ENCODE measurements at regions not wholly inside any gene's neighbourhood (a gene's known extent, or its start where the extent isn't known, plus 50 kb on each side); places are given as distances from the start of the nearest gene placed in this dataset.

- CTCF ChIA-PET: interaction anchor here (0.6 to 1.1 kb wide), 2 partner anchors 30 to 42 kb away, joined by 3 read pairs; no protein-coding TSS in a partner anchor
- no peaks in the 10 kb centered on the region for H3K36me3 ChIP-seq (ENCODE audit: control insufficient read depth, insufficient read depth, low read length)
- H3K4me3 ChIP-seq (ENCODE audit: low read depth, low read length): no peak overlapping the region
- DNase-seq (ENCODE audit: low read depth): no peak
- POLR2A ChIA-PET: interaction anchor here (1.6 kb wide), 1 partner anchor 16 kb away, joined by 5 read pairs; no protein-coding TSS in a partner anchor
- H3K27me3 ChIP-seq (ENCODE audit: control insufficient read depth, insufficient read depth, low read length): no peaks in the 10 kb centered on the region
- TF ChIP-seq CTCF (IDR thresholded peaks at IDR 0.05; ENCODE audit: insufficient read depth, low read depth, low read length): no peak
Observed at GRCh38 chr2:217694291-217694690, 308.5 kb downstream of the TNS1 start.

- Histone ChIP-seq H3K4me3 (ENCODE audit: low read depth, low read length) (no peak overlapping the region), H3K36me3 (ENCODE audit: control insufficient read depth, insufficient read depth, low read length) (no peaks in the 10 kb centered on the region), H3K27me3 (ENCODE audit: control insufficient read depth, insufficient read depth, low read length) (no peaks in the 10 kb centered on the region)
- POLR2A ChIA-PET: no interaction called here
- CTCF ChIA-PET: interaction anchor here (0.8 to 2.1 kb wide), 5 partner anchors 20 to 142 kb away, joined by 3 to 8 read pairs (median 3); no protein-coding TSS in a partner anchor
- TF ChIP-seq CTCF (IDR thresholded peaks at IDR 0.05; ENCODE audit: insufficient read depth, low read depth, low read length): no peak
- DNase-seq (ENCODE audit: low read depth): no peak
Observed at GRCh38 chr2:217693363-217693762, 309.4 kb downstream of the TNS1 start.

GRCh38 chr2:217691920-217692666 is 310.7 kb downstream of the TNS1 start:
- Histone ChIP-seq H3K4me3 (ENCODE audit: low read depth, low read length) (no peak overlapping the region), H3K36me3 (ENCODE audit: control insufficient read depth, insufficient read depth, low read length) (no peaks in the 10 kb centered on the region), H3K27me3 (ENCODE audit: control insufficient read depth, insufficient read depth, low read length) (no peaks in the 10 kb centered on the region)
- DNase-seq (ENCODE audit: low read depth): no peak
- ChIA-PET POLR2A (no interaction called here), CTCF (interaction anchor here (1.0 to 2.1 kb wide), 3 partner anchors 15 to 41 kb away, joined by 3 to 8 read pairs (median 4); no protein-coding TSS in a partner anchor)
- TF ChIP-seq CTCF (IDR thresholded peaks at IDR 0.05; ENCODE audit: insufficient read depth, low read depth, low read length): no peak

GRCh38 chr2:217691516-217691915 is 311.3 kb downstream of the TNS1 start:
- TF ChIP-seq CTCF (IDR thresholded peaks at IDR 0.05; ENCODE audit: insufficient read depth, low read depth, low read length): no peak
- no peak for DNase-seq (ENCODE audit: low read depth)
- no peaks in the 10 kb centered on the region for H3K27me3 ChIP-seq (ENCODE audit: control insufficient read depth, insufficient read depth, low read length)
- no peaks in the 10 kb centered on the region for H3K36me3 ChIP-seq (ENCODE audit: control insufficient read depth, insufficient read depth, low read length)
- CTCF ChIA-PET: interaction anchor here (0.7 kb wide), 1 partner anchor 41 kb away, joined by 3 read pairs; no protein-coding TSS in a partner anchor
- POLR2A ChIA-PET: no interaction called here
- no peak overlapping the region for H3K4me3 ChIP-seq (ENCODE audit: low read depth, low read length)

- CTCF ChIA-PET: no interaction called here
Observed at GRCh38 chr2:217689053-217689452, 313.7 kb downstream of the TNS1 start.

More at GRCh38 chr2:217689053-217689452, 313.7 kb downstream of the TNS1 start:
- POLR2A ChIA-PET: no interaction called here
- Histone ChIP-seq H3K27me3 (ENCODE audit: control insufficient read depth, insufficient read depth, low read length) (no peaks in the 10 kb centered on the region), H3K36me3 (ENCODE audit: control insufficient read depth, insufficient read depth, low read length) (no peaks in the 10 kb centered on the region), H3K4me3 (ENCODE audit: low read depth, low read length) (no peak overlapping the region)
- no peak for TF ChIP-seq CTCF (IDR thresholded peaks at IDR 0.05; ENCODE audit: insufficient read depth, low read depth, low read length)
- no peak for DNase-seq (ENCODE audit: low read depth)

Data from BJ (cell line).